NCI-H82 (cell line): ENCODE measurements at regions not wholly inside any gene's neighbourhood (a gene's known extent, or its start where the extent isn't known, plus 50 kb on each side); places are given as distances from the start of the nearest gene placed in this dataset.
"Not testable (repeated sequence)": the region's sequence is repeated elsewhere in the genome, so short reads cannot be mapped to it uniquely, and the experiment has no call there.

ENCODE experiments used
- DNase-seq: peaks from one replicate; lab custom pipeline; 2025; lab: John Stamatoyannopoulos, UW

- peak; percentile 62 for DNase-seq
These were observed 1028.8 kb downstream of the ADGRL2 start for GRCh38 chr1:82829527-82829926.

- no peak for DNase-seq
These were observed 1023.1 kb downstream of the ADGRL2 start for GRCh38 chr1:82823876-82824275.

GRCh38 chr1:82820816-82821215, 1020.1 kb downstream of the ADGRL2 start:
- peak; percentile 9 for DNase-seq

GRCh38 chr1:82819234-82819633, 1018.5 kb downstream of the ADGRL2 start:
- no peak for DNase-seq

- DNase-seq: no peak
These were observed 1017.9 kb downstream of the ADGRL2 start for GRCh38 chr1:82818586-82818985.

GRCh38 chr1:82813386-82813785, 1012.7 kb downstream of the ADGRL2 start:
- no peak for DNase-seq

GRCh38 chr1:82810601-82811000, 1009.9 kb downstream of the ADGRL2 start:
- DNase-seq: no peak

- DNase-seq: no peak
These were observed 1006.8 kb downstream of the ADGRL2 start for GRCh38 chr1:82807563-82807962.

- DNase-seq: no peak
These were observed 1005.4 kb downstream of the ADGRL2 start for GRCh38 chr1:82806133-82806532.

- DNase-seq: no peak
These were observed 1000.4 kb downstream of the ADGRL2 start for GRCh38 chr1:82801176-82801575.

GRCh38 chr1:82800721-82801120, 1000.0 kb downstream of the ADGRL2 start:
- no peak for DNase-seq

GRCh38 chr1:82799261-82799660, 998.5 kb downstream of the ADGRL2 start:
- DNase-seq: no peak

- DNase-seq: no peak
These were observed 994.9 kb downstream of the ADGRL2 start for GRCh38 chr1:82795508-82796149.

GRCh38 chr1:82792151-82792550, 991.4 kb downstream of the ADGRL2 start:
- no peak for DNase-seq

- no peak for DNase-seq
These were observed 989.8 kb downstream of the ADGRL2 start for GRCh38 chr1:82790556-82790955.

GRCh38 chr1:82788660-82789059, 987.9 kb downstream of the ADGRL2 start:
- DNase-seq: no peak

GRCh38 chr1:82788038-82788437, 987.3 kb downstream of the ADGRL2 start:
- DNase-seq: no peak

GRCh38 chr1:82786883-82787282, 986.1 kb downstream of the ADGRL2 start:
- DNase-seq: no peak

GRCh38 chr1:82785268-82785790, 984.6 kb downstream of the ADGRL2 start:
- DNase-seq: no peak

- DNase-seq: no peak
These were observed 982.3 kb downstream of the ADGRL2 start for GRCh38 chr1:82783044-82783443.

GRCh38 chr1:82782599-82782998, 981.9 kb downstream of the ADGRL2 start:
- no peak for DNase-seq

GRCh38 chr1:82778612-82779011, 977.9 kb downstream of the ADGRL2 start:
- peak; percentile 9 for DNase-seq

- DNase-seq: no peak
These were observed 976.5 kb downstream of the ADGRL2 start for GRCh38 chr1:82777240-82777639.

GRCh38 chr1:82776730-82777129, 976.0 kb downstream of the ADGRL2 start:
- DNase-seq: not testable (repeated sequence)
